Keratinocyte (primary cell): ENCODE measurements at regions not wholly inside any gene's neighbourhood (a gene's known extent, or its start where the extent isn't known, plus 50 kb on each side); places are given as distances from the start of the nearest gene placed in this dataset.
A peak's percentile ranks its signal among the peaks of the same experiment; 100 is the strongest.

Source experiments
- DNase-seq: peaks from one replicate; pipeline ENCODE4 v3.0.0-alpha.2; 2011; ENCODE audit warnings: low read depth, missing footprints, low spot score
- FAIRE-seq: peaks from 2 replicates; lab custom pipeline; 2011; peaks lifted over from hg19 to GRCh38; lab: Jason Lieb, UNC
- H2AFZ ChIP-seq: 2 replicates; pipeline ENCODE4 v1.6.0; 2012; ENCODE audit warnings: low read length, control low read depth, inconsistent platforms; ENCODE audit not compliant: control insufficient read depth
- H3K27ac ChIP-seq: 2 replicates; pipeline ENCODE4 v1.5.1; 2011; ENCODE audit warnings: low read length; ENCODE audit not compliant: control insufficient read depth, insufficient read depth
- H3K27me3 ChIP-seq: 3 replicates; pipeline ENCODE4 v1.6.0; 2011; ENCODE audit warnings: low read length; ENCODE audit not compliant: control insufficient read depth, insufficient read depth; ENCODE audit errors: extremely low read depth
- H3K36me3 ChIP-seq, 2 experiments: 2 replicates in 1 of 2; 3 replicates in 1 of 2; pipeline ENCODE4 v1.5.1; 2011; ENCODE audit warnings: low read length in 2 of 2, mild to moderate bottlenecking in 1 of 2; ENCODE audit not compliant: control insufficient read depth in 2 of 2, insufficient read depth in 2 of 2; ENCODE audit errors: extremely low read depth in 1 of 2
- H3K4me1 ChIP-seq: 3 replicates; pipeline ENCODE4 v1.5.1; 2011; ENCODE audit warnings: low read length; ENCODE audit not compliant: control insufficient read depth, insufficient read depth; ENCODE audit errors: extremely low read depth
- H3K4me2 ChIP-seq: 3 replicates; pipeline ENCODE4 v1.6.0; 2011; ENCODE audit warnings: low read depth, low read length; ENCODE audit not compliant: control insufficient read depth, insufficient read depth; ENCODE audit errors: extremely low read depth
- H3K4me3 ChIP-seq, 3 experiments: fragments of 200-600 bp in 1 of 3; sonication (generic) in 1 of 3; 2 replicates in 2 of 3; 3 replicates in 1 of 3; pipeline ENCODE4 v1.5.1; 2011 to 2016; ENCODE audit warnings: low read length in 3 of 3, mild to moderate bottlenecking in 3 of 3, control low read depth in 2 of 3, inconsistent platforms in 1 of 3, low read depth in 1 of 3, mixed read lengths in 1 of 3, mixed run types in 1 of 3, moderate library complexity in 1 of 3; ENCODE audit not compliant: control insufficient read depth in 2 of 3, insufficient read depth in 2 of 3; ENCODE audit errors: extremely low read depth in 1 of 3
- H3K79me2 ChIP-seq: 2 replicates; pipeline ENCODE4 v1.6.0; 2012; ENCODE audit warnings: low read length; ENCODE audit not compliant: control insufficient read depth, insufficient read depth
- H3K9ac ChIP-seq: 3 replicates; pipeline ENCODE4 v1.6.0; 2011; ENCODE audit warnings: low read length; ENCODE audit not compliant: control insufficient read depth, insufficient read depth; ENCODE audit errors: extremely low read depth
- H3K9me1 ChIP-seq: 3 replicates; pipeline ENCODE4 v1.6.0; 2011; ENCODE audit warnings: low read length; ENCODE audit not compliant: control insufficient read depth, insufficient read depth; ENCODE audit errors: extremely low read depth
- H3K9me3 ChIP-seq: 2 replicates; pipeline ENCODE4 v1.5.1; 2012; ENCODE audit warnings: low read depth, low read length; ENCODE audit not compliant: control insufficient read depth
- H4K20me1 ChIP-seq: 3 replicates; pipeline ENCODE4 v1.6.0; 2011; ENCODE audit warnings: low read length; ENCODE audit not compliant: control insufficient read depth, insufficient read depth; ENCODE audit errors: extremely low read depth
- EZH2 ChIP-seq: IDR thresholded peaks from one replicate; pipeline ENCODE4 v1.6.1; 2012; ENCODE audit warnings: inconsistent platforms, mild to moderate bottlenecking, low read length, moderate library complexity
- dilution Hi-C: fragments of 300-500 bp; cut with MboI; formaldehyde crosslinking; loops from one replicate; pipeline ENCODE4 v1.7.0; 2020; ENCODE audit warnings: low sequenced_read_pairs; ENCODE audit not compliant: extremely low pct_ligation_motif_present
- TF ChIP-seq, protein P1 (sequence below), 3 experiments: IDR thresholded peaks in 1 of 3; conservative IDR thresholded peaks in 1 of 3; optimal IDR thresholded peaks in 1 of 3; 2 replicates in 2 of 3; 3 replicates in 1 of 3; pipeline versions ENCODE3 to v1.5.1; 2011; ENCODE audit warnings: low read length in 3 of 3, mild to moderate bottlenecking in 3 of 3, moderate library complexity in 2 of 3, control low read depth in 1 of 3, inconsistent platforms in 1 of 3; ENCODE audit not compliant: insufficient read depth in 2 of 3; ENCODE audit errors: extremely low read depth in 1 of 3

DNA sequence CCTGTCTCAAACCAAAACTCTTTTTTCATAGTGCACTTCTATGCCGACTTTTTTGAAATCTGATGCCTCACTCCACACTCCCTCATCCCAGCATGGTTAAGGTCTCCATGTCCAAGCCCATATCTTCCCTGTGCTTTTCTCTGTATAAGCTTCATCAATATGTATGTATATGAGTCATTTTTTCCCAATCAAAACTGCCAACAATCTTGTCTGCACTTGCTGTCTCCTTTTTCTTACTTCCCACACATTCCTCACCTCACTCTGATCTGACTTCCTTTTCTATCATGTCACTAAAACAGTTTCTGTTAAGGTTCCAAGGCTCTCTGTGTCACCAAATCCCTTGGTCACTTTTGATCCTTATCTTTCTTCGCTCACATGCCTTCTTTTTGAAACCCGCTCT, 88.2 kb upstream of the GPR50 start:
- FAIRE-seq = no peak
- TF ChIP-seq, protein P1, sequence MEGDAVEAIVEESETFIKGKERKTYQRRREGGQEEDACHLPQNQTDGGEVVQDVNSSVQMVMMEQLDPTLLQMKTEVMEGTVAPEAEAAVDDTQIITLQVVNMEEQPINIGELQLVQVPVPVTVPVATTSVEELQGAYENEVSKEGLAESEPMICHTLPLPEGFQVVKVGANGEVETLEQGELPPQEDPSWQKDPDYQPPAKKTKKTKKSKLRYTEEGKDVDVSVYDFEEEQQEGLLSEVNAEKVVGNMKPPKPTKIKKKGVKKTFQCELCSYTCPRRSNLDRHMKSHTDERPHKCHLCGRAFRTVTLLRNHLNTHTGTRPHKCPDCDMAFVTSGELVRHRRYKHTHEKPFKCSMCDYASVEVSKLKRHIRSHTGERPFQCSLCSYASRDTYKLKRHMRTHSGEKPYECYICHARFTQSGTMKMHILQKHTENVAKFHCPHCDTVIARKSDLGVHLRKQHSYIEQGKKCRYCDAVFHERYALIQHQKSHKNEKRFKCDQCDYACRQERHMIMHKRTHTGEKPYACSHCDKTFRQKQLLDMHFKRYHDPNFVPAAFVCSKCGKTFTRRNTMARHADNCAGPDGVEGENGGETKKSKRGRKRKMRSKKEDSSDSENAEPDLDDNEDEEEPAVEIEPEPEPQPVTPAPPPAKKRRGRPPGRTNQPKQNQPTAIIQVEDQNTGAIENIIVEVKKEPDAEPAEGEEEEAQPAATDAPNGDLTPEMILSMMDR (optimal IDR thresholded peaks at IDR 0.05 in 1 of 3, IDR thresholded peaks at IDR 0.05 in 1 of 3, conservative IDR thresholded peaks at IDR 0.05 in 1 of 3; ENCODE audit: extremely low read depth in 1 of 3, insufficient read depth in 2 of 3, low read length in 3 of 3) = no peak
- TF ChIP-seq EZH2 = no peak
- H3K4me2 ChIP-seq = no peak overlapping the region
- no peaks in the 10 kb centered on the region for H4K20me1 ChIP-seq
- H3K9me1 ChIP-seq = no peaks in the 10 kb centered on the region
- no peak overlapping the region for H3K9ac ChIP-seq
- H2AFZ ChIP-seq = no peak overlapping the region
- no peaks in the 10 kb centered on the region for H3K36me3 ChIP-seq
- no peaks in the 10 kb centered on the region for H3K9me3 ChIP-seq
- H3K4me3 ChIP-seq = no peak overlapping the region
- peak; percentile 9 for DNase-seq
- H3K4me1 ChIP-seq = no peaks in the 10 kb centered on the region
- H3K27ac ChIP-seq = no peak overlapping the region
- dilution Hi-C loops = no loop called here
- no peaks in the 10 kb centered on the region for H3K27me3 ChIP-seq
- H3K79me2 ChIP-seq = no peaks in the 10 kb centered on the region

- no peak for TF ChIP-seq EZH2
- TF ChIP-seq, protein P1 (optimal IDR thresholded peaks at IDR 0.05 in 1 of 3, IDR thresholded peaks at IDR 0.05 in 1 of 3, conservative IDR thresholded peaks at IDR 0.05 in 1 of 3; ENCODE audit: extremely low read depth in 1 of 3, insufficient read depth in 2 of 3, low read length in 3 of 3) = no peak
- Histone ChIP-seq H3K27me3 (no peaks in the 10 kb centered on the region), H3K9me3 (no peaks in the 10 kb centered on the region), H3K4me1 (no peaks in the 10 kb centered on the region), H3K4me2 (no peak overlapping the region), H3K9ac (no peak overlapping the region), H4K20me1 (no peaks in the 10 kb centered on the region), H3K4me3 (no peak overlapping the region), H3K27ac (no peak overlapping the region), H3K79me2 (no peaks in the 10 kb centered on the region), H2AFZ (no peak overlapping the region), H3K36me3 (no peaks in the 10 kb centered on the region), H3K9me1 (no peaks in the 10 kb centered on the region)
- FAIRE-seq (no peak), DNase-seq (no peak)
- dilution Hi-C loops = no loop called here
Measured at GRCh38 chrX:151099001-151099400, 77.4 kb upstream of the GPR50 start.
